GM18873 (cell line): ENCODE measurements at regions not wholly inside any gene's neighbourhood (a gene's known extent, or its start where the extent isn't known, plus 50 kb on each side); places are given as distances from the start of the nearest gene placed in this dataset.
"Not testable (repeated sequence)": the region's sequence is repeated elsewhere in the genome, so short reads cannot be mapped to it uniquely, and the experiment has no call there.

ENCODE experiments used
- ATAC-seq: cut with Tn5 transposase; IDR thresholded peaks from one replicate; pipeline ENCODE4 v1.9.1; 2021; ENCODE audit warnings: mild to moderate bottlenecking, moderate library complexity, moderate number of reproducible peaks; ENCODE audit not compliant: unreplicated experiment, low FRiP score

- no peak for ATAC-seq
Observed at GRCh38 chr2:147615726-147616125, 229.1 kb upstream of the ACVR2A start.

- no peak for ATAC-seq
Observed at GRCh38 chr2:147614979-147615470, 229.8 kb upstream of the ACVR2A start.

GRCh38 chr2:147614471-147614870 lies 230.4 kb upstream of the ACVR2A start:
- no peak for ATAC-seq

- ATAC-seq, result no peak
Observed at GRCh38 chr2:147610496-147611040, 234.3 kb upstream of the ACVR2A start.

GRCh38 chr2:147609301-147609700 lies 235.5 kb upstream of the ACVR2A start:
- ATAC-seq, result no peak

- no peak for ATAC-seq
Observed at GRCh38 chr2:147607379-147607778, 237.4 kb upstream of the ACVR2A start.

- no peak for ATAC-seq
Observed at GRCh38 chr2:147603876-147604275, 241.0 kb upstream of the ACVR2A start.

- ATAC-seq, result no peak
Observed at GRCh38 chr2:147603447-147603846, 241.4 kb upstream of the ACVR2A start.

GRCh38 chr2:147600646-147601045 lies 244.2 kb upstream of the ACVR2A start:
- no peak for ATAC-seq

GRCh38 chr2:147600223-147600622 lies 244.6 kb upstream of the ACVR2A start:
- ATAC-seq, result no peak

- ATAC-seq, result no peak
Observed at GRCh38 chr2:147595200-147595599, 249.6 kb upstream of the ACVR2A start.

GRCh38 chr2:147594038-147594437 lies 250.8 kb upstream of the ACVR2A start:
- no peak for ATAC-seq

GRCh38 chr2:147592784-147593183 lies 252.0 kb upstream of the ACVR2A start:
- ATAC-seq, result not testable (repeated sequence)

- ATAC-seq, result no peak
Observed at GRCh38 chr2:147589127-147589526, 255.7 kb upstream of the ACVR2A start.

GRCh38 chr2:147588191-147588590 lies 256.6 kb upstream of the ACVR2A start:
- ATAC-seq, result no peak

- ATAC-seq, result no peak
Observed at GRCh38 chr2:147578529-147578928, 266.3 kb upstream of the ACVR2A start.

- no peak for ATAC-seq
Observed at GRCh38 chr2:147577998-147578380, 266.8 kb upstream of the ACVR2A start.

GRCh38 chr2:147577323-147577997 lies 267.4 kb upstream of the ACVR2A start:
- ATAC-seq, result no peak

GRCh38 chr2:147575106-147575505 lies 269.7 kb upstream of the ACVR2A start:
- no peak for ATAC-seq

GRCh38 chr2:147572622-147573021 lies 272.2 kb upstream of the ACVR2A start:
- ATAC-seq, result no peak

GRCh38 chr2:147569426-147569825 lies 275.4 kb upstream of the ACVR2A start:
- ATAC-seq, result no peak

GRCh38 chr2:147568109-147568508 lies 276.7 kb upstream of the ACVR2A start:
- ATAC-seq, result no peak
